Left hindlimb (tissue), 1 donor: ENCODE measurements at regions not wholly inside any gene's neighbourhood (a gene's known extent, or its start where the extent isn't known, plus 50 kb on each side); places are given as distances from the start of the nearest gene placed in this dataset.

Experiments
- DNase-seq: peaks from one replicate; pipeline ENCODE4 v3.0.0-alpha.2; 2018

DNA sequence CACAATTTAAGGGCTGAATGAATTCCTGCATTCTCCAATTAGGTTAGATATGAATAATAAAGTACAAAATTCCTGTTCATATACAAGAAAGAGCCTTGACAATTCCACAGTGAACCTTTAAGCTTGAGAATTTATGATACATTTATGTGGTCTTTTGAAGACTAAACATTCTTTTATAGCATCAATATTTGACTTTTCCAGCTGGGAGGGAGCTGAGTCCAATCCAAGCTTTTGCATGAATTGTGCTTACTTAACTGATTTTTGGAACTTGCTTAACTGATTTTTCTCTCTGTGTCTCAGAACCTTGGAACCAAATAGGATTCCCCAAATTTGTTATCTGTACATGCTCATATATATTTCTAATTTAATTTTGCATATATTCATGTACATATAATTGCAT is 388.0 kb downstream of the TRIB2 start:
- no peak for DNase-seq

DNA sequence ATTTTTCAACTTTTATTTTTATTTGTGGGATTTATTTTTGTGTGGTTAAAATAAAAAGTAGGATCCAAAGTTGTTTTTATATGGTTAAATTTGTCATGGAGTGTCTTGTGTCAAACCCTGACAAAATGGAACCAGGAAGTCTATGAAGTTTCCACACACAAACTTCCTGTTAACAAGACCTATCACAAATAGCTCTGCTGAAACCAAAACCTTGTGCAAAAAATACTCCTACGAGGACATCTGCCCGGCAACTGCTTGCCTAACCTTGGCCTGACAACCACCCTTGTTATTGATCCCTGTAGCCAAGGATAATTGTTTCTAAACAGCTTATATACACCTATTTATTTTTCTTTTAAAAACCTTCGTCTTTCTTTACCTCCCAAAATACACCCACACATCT is 389.6 kb downstream of the TRIB2 start:
- no peak for DNase-seq

DNA sequence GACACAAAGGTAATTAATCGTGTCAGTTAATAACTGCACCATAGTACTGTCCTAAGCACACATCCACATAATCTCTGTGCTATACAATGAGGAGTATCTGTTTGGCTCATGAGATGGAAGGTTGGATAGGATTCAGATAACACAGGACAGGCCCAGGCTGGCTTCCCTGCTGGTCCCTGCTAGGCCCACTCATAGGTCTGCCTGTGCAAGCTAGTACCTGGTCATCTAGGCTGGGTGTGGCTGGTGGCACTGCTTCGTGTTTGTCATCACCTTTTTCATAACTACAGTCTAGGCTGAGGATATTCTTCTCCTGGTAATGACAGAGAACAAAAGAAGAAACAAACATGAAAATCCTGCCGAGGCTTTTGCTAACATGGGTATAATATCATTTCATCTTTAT is 392.8 kb downstream of the TRIB2 start:
- DNase-seq = no peak

DNA sequence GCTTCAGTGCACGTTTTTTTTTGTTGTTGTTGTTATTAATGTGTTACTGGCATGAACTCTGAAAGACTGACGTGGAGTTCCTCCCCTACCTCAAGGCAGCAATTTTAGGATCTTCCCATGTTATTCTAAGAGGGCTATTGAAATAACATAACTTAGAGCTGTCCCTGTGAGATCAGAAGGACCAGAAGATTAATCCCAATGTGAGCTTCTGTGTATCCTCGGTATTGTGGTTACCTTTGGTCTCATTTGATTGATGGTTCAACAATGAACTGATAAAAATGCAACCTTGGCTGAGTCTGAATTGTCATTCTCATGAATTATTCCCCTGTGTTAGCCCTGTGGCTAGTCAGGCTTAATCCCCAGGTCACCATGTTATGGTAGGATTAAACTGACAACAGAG is 394.1 kb downstream of the TRIB2 start:
- no peak for DNase-seq

DNA sequence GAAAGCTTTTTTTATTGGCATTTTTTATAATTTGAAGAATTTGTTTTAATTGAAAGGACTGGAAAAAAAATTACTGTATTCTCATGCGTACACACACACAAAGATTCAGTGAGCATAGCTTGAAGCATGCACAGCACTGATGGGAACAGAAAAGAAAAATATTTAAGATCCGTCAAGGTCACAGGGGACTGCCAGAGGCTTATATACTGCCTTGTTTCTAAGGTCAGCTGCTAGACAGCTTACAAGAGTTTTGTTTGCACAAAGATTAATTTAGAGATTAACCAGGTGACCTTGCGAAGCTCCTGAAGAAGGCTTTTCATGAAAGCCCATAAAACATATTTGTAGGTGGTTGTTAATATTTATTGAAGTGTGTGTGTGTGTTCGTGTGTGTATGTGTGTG is 396.3 kb downstream of the TRIB2 start:
- no peak for DNase-seq

DNA sequence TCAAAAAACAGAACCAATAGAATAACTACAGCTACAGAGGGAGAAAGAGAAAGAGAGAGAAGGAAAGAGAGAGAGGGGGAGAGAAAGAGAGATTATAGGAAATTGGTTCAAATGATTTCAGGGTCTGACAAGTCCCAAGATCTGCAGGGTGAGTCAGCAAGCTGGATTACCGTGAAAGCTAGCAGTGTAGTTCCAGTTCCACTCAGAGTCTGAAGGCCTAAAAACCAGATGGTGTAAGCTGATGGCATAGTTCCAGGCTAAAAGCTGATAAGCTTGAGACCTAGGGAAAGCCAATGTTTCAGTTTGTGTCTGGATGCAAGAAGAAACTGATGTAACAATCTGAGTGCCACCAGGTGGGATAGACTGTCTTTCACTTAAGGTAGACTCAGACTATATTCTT is 397.7 kb downstream of the TRIB2 start:
- DNase-seq = no peak

DNA sequence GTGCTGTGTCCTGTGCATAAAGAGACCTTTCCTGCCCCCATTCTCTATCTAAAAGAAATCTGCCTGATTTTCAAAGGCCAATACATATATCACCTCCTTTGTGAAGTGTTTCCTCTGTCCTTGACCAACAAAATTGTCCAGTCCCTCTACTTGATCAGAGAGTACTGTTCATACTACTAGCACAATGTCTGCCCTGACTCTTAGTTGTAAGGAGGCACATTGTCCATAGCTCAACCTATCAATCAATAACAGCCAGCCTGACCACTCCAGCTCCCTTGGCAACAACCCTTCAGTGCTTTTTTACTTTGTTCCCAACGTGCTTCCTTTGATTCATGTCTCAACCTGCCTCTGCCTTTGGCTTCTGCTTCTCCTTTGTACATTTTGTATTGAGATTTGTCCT is 398.9 kb downstream of the TRIB2 start:
- no peak for DNase-seq

DNA sequence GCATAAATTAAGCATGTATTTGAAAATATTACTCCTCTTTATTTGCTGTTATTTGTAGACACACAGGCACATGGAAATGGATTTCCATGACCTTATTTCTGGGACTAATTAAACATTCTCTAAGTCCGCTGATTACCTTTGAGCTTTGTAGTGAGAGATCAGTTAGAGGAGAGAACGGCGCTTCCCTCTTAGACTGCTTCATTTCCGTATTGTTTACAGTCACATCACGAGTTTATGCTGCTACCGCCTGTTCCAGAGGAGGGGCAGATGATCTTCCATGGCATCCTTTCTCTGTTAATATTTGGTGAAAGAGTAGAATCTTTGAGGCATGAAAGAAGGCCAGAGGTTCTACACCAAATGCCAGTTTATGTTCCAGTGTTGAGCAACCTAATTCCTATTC is 404.4 kb downstream of the TRIB2 start:
- no peak for DNase-seq

DNA sequence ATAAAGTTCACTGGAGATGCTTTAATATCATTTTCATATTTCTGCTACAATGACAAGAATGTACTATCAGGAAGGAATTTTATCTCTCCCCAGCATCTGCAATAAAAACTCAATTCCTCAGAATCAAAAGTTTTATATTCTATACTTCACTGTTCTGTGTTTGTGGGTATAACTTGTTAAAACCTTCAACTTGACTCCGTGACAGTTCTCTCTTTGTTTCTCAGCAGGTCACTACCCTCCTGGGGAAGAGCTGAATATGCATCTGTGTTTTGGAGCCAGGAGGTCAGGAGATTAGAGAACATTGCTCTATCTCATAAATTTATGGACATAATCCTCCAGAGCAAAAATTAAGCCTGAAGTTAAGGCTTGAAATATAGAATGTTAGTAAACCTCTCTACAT is 411.4 kb downstream of the TRIB2 start:
- no peak for DNase-seq

DNA sequence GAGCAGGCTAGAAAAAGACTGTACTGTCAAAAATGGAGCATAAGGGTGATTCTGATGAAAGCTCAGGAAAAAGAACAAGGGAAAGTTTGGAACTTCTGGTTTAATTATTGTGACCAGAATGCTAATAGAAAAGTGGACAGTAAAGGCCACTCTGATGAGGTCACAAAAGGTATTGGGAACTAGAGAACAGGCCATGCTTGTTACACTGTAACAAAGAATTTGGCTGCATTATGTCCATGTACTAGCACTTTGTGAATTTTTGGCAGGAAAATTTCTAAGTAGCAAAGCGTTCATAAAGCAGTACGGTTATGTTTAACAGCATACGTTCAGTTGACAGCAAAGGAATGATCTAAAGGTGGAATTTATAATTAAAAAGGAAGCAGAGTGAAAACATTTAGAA is 418.6 kb downstream of the TRIB2 start:
- no peak for DNase-seq

DNA sequence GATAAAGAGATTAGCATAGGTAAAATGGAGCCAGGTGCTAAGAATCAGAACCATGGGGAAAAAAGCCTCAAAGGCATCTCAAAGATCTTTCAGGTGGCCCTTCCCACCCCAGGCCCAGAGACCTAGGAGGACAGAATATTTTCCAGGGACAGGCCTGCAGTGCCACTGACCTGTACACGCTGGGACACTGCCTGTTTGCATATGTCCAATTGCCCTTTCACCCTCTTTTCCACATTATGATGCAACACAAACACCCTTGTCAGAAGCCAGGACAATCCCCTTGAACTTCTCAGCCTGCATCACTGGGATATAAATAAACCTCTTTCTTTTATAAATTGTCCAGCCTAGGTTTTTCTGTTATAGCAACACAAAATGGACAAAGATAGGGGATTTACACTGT is 419.1 kb downstream of the TRIB2 start:
- no peak for DNase-seq

DNA sequence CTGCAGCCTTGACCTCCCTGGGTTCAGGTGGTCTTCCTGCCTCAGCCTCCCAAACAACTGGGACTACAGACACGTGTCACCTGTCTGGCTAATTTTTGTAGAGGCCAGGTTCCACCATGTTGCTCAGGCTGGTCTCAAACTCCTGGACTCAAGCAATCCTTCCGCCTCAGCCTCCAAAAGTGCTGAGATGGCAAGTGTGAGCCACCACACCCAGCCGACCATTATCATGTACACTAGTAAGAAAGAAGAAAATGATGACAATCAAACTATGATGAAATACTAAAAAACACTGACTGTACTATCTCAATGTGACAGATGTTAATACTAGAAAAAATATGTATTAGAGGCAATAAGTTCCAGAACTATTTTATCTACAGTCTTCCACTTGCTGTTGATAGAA is 420.9 kb downstream of the TRIB2 start:
- DNase-seq = no peak

DNA sequence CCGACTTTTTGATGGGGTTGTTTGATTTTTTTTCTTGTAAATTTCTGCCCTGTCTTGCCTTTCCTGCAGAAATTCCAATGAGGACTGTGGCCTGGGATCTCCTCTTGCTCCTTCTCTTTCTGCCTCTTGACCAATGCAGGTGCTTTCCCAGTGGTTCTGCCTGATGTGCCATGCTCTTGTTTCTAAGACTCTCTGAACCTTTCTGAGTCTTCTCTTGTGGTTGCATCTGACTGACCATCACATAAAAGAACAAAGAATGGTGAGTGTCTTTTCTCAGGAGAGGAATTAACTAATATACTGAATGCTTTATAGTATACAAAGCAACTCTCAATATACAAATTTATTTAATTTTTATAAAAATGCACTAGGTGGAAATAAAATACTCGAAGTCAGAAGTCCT is 424.6 kb downstream of the TRIB2 start:
- no peak for DNase-seq

DNA sequence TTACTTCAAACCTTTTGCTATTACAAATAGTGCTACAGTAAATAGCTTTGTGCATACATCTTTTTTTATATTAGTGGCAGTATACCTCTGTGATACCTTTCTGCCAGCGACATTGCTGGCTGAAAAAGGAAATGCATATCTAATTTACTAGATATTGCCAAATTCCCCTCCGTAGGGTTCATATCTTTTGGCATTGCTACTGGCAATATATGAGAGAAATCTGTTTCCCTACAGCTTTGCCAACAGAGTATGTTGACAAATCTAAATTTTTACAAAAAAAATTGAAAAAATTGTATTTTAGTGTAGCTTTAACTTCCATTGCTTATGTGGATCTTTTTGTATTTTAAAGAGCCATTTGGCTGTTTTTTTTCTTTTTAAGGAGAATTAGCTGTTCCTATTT is 426.7 kb downstream of the TRIB2 start:
- DNase-seq = no peak

DNA sequence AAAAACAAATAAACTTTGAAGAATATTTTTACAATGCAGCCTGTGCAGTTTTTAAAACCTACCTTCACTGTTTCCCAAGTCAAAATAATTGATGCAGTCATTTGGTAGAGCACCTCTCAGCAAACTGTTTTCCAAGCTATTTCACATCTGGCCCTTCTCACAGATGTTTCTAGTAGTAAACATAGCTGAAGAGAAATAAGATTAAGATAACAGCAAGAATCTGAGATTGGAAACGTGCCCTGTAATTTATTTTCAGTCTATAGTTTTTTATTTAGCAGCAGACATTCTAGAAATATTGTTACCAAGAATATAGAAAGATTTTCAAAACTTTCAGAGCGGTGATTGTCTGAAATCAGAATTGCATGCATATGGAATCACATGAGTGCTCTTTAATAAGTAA is 440.2 kb downstream of the TRIB2 start:
- DNase-seq = no peak

DNA sequence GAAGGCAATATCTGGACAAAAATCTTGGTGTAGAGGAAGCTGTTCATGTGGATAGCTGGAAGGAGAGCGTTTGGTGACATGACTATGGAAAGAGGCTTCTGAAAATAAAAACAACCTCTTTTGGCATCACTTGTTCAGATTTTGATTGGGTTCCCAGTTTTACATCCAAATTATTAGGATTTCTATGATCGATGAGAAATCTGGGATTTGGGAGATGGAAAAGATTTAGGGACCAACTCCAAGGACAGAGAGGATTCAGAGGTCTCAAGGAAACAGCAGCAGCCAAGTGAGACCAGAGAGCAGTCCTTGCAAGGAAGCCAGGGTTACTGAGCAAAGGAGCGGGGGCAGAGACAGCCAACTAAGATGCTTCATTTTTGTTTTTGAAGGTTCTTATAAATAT is 441.7 kb downstream of the TRIB2 start:
- DNase-seq = no peak

DNA sequence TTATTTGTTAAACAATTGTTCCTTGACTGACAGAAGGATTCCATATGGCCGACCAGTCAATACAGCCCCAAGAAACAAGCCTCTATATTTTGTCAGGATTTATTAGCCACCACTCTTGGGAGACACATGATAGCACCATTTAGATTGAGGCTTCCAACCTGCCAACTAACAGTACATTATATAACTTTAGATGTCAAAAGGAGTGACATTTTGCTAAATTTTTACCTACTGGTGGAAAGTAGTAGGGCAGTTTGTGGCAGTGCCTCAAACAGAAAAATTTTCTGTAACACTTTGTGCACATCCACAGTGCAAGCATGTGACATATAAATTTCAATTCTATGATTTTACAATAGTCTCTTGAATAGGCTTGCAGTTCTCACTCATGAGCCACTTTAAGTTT is 464.0 kb downstream of the TRIB2 start:
- no peak for DNase-seq

DNA sequence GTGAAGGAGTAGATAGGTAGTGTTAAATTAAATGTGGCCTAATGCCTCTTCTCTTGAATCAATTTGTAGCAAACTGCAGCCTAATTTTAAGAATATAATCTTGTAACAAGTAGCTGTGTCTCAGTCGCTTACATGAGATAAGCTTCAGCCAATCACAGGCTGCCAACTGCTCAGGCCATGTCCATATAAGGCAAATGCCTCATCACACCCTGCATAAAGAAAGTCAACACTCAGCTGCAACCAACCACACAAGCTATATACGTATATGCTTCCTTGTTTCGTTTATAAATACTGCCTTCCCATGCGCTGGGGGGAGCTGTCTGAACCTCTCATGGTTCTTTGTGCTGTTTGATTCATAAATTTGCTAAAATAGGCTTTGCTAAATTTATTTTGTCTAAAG is 476.3 kb downstream of the TRIB2 start:
- no peak for DNase-seq

DNA sequence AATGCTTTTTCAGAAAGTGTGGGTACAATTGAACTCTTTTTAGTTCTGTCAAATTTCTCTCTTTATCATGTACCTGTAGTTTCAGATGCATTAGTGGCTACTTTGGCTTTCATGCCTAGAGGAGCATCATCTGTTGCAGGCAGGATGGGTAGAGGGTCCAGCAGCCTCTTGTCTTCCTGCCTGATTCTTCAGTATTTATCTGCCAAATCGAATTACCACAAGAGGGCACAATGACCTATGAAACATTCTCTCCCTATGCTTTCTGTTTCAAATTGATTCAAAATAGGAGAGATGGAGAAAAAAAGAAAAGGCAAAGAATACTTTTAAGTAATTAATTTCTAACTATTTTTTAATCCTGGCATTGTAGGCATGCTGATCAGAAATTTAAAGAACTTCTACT is 477.2 kb downstream of the TRIB2 start:
- no peak for DNase-seq

DNA sequence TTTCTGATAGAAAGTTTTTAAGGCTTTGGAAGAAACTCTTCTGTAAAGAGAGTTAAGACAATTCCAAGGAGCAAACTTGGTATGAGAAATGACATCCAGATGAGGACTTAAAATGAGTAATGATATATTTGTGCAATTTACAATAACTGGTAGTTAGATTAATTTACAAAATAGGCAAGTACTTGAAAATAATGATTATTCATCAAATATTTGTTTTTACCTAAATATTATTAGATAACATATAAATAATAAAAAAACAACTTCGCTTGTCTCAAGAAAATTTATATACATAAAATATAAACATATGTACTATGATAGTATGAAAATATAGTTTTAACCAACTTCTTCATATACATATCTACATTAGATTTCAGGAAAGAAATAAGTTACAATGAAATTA is 478.5 kb downstream of the TRIB2 start:
- no peak for DNase-seq

DNA sequence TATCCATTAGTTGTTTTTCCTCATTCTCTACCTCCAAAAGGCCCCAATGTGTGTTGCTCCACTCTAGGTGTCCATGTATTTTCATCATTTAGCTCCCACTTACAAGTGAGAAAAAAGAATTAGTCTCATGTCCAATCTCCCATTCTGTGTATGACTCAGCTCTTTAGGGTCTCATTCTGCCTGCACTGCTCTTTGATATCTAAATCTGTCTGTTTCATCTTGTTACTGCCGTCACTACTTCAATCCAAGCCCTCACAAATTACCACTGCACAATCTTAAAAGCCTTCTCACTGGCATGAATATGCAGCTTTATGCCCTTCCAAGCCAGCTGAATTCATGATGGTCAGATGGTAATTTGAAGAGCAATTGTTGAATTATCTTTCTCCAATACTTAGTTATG is 480.5 kb downstream of the TRIB2 start:
- no peak for DNase-seq

DNA sequence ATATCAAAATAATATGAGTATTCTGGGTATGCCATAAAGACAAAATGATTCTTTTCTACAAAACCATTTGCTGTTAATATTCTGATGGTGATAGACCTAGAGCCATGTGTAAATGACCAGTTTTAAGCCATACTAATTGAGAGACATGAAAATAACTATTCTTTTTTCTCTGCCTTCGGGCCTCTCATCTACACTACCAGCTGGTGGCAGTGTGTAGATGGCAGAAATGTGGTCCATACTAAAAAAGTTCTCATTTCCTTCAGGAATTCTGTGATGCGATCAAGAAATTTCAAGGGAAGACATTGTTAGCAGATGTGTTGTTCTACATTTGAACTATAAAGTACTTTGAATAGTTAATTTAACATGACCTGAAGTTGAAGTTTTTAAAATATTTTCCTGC is 485.2 kb downstream of the TRIB2 start:
- no peak for DNase-seq

DNA sequence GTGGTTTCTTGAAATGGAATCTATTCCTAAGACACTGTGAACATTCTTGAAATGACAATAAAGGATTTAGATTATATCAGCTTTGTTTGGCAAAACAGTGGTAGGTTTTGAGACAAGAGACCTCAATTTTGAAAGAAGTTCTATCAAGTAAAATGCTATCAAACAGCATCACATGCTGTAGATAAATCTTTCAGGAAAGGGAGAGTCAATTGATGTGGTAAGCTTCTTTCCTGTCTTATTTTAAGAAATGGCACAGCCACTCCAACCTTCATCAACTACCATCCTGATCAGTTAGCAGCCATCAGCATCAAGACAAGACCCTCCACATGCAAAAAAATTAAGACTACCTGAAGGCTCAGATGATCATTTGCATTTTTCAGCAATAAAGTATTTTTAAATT is 495.4 kb downstream of the TRIB2 start:
- no peak for DNase-seq

DNA sequence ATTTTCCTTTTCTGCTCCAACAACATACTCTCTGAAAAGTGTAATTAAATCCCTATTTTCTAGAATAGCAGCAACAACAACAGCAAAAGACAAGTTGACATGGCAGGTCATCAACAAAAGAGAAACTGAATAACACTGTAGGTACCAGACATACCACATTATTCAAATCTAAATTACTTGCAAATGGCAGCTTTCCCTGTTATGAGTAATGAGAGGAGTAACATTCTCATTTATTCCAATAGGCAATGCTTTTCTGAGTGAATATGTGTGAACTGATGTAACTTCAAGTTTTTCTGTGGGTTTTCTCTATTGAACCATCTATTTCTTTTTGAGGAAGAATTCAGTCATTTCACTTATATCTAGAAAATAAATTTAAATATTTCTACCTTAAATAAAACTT is 501.5 kb downstream of the TRIB2 start:
- no peak for DNase-seq

DNA sequence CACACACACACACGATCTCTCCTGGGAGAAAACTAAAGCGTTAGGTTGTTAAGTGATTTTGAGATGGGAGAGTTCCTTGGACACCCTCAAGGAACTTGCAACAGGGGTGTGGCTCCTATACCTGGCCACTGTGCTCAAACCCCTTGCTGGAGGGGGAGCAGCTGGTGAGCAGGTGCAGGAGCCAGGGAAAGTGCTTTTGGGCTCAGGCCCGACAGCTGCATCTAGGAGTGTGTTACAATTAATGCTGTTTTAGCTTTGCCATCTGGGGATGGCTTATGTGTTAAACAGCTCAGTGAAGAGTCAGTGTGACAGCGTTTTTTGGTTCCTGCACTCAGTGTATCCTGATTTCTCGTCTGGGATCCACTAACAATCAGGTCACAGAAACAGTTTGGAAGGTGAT is 510.8 kb downstream of the TRIB2 start:
- no peak for DNase-seq

DNA sequence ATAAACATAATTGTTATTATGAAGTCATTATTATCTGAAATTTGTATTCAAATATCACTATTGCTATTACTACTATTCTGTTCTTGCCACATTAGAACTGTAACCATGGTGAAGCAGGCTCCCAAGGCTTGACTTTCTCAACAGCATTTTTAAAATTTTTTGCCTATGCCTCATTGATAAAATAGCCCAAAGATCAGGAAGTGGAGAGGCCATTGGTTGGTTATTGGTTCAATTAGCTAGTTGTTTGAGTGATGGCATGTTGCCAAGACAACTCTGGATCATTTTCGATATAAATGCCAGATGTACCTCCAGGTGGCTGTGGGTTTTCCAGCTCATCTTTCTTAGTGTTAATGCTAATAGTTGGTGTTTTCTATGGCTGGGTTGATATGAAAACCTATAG is 513.5 kb downstream of the TRIB2 start:
- no peak for DNase-seq

DNA sequence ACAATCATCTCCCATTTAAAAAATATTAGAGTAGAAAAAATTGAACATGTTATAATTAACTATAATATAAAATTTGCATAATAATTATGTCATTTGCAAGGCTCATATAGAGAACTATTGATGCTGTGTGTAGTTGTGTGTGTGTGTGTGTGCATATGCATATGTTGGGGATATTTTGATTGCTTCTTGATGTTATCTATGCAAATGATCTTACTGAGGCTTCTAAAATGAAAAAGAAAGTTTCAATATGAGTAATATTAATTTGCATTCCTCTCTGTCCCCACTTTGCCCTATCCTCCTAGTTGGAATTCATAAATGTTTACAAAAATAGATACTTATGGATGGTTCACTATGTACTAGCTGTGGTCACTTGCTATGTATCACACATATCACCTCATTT is 523.3 kb downstream of the TRIB2 start:
- DNase-seq = no peak
